ENCODE measurements at regions not wholly inside any gene's neighbourhood (a gene's known extent, or its start where the extent isn't known, plus 50 kb on each side); places are given as distances from the start of the nearest gene placed in this dataset.

GRCh38 chr4:43457866-43458265 lies 565.4 kb downstream of the GRXCR1 start:
- H3K9me3 ChIP-seq: no peaks in the 10 kb centered on the region
- intact Hi-C loops (cut with DNase I; ENCODE audit: low total_unique reads): no loop called here
- H3K4me1 ChIP-seq: no peaks in the 10 kb centered on the region
- no peak for DNase-seq
- no peaks in the 10 kb centered on the region for H3K36me3 ChIP-seq (ENCODE audit: low read depth, missing control alignments)
- 88 to 90% methylated on average over 2 of the region's 2 CpGs for WGBS, 2 donors
- H3K4me3 ChIP-seq: no peak overlapping the region
- TF ChIP-seq CTCF (IDR thresholded peaks at IDR 0.05): no peak
- TF ChIP-seq POLR2A (IDR thresholded peaks at IDR 0.05): no peak
- H3K27me3 ChIP-seq: no peaks in the 10 kb centered on the region
- no peak overlapping the region for H3K27ac ChIP-seq

GRCh38 chr4:43458293-43458692 lies 565.8 kb downstream of the GRXCR1 start:
- intact Hi-C loops (cut with DNase I; ENCODE audit: low total_unique reads): no loop called here
- 88 to 97% methylated on average over 4 of the region's 4 CpGs for WGBS, 2 donors
- no peak for DNase-seq

DNA sequence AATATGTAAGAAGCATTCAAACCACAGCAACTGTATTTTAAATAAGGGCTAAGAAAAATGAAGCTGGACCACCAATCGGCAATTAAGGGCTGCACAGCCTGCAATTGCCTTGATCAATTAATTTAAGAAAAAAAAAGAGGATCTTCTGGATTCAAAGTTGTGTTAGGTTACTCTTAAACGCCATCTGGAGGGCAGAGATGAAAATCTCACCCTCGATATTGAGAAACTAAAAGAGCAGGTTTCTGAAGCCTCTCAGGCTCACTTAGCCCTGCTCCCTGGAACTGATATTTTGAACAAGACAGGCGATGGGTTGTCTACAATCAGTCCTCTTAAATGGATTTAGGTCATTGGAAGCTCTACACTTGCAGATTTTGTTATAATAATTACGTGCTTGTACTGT lies 579.4 kb downstream of the GRXCR1 start:
- DNase-seq: no peak
- Histone ChIP-seq H3K36me3 (ENCODE audit: low read depth, missing control alignments) (no peaks in the 10 kb centered on the region), H3K27ac (no peak overlapping the region), H3K4me1 (no peaks in the 10 kb centered on the region), H3K27me3 (no peaks in the 10 kb centered on the region), H3K4me3 (no peak overlapping the region), H3K9me3 (no peaks in the 10 kb centered on the region)
- 79 to 80% methylated on average over 5 of the region's 5 CpGs for WGBS, 2 donors
- TF ChIP-seq POLR2A (IDR thresholded peaks at IDR 0.05) (no peak), CTCF (IDR thresholded peaks at IDR 0.05) (no peak)
- intact Hi-C loops (cut with DNase I; ENCODE audit: low total_unique reads): no loop called here

More at GRCh38 chr4:43458293-43458692, 565.8 kb downstream of the GRXCR1 start:
- TF ChIP-seq CTCF (IDR thresholded peaks at IDR 0.05) (no peak), POLR2A (IDR thresholded peaks at IDR 0.05) (no peak)
- H3K9me3 ChIP-seq: no peaks in the 10 kb centered on the region
- H3K4me3 ChIP-seq: no peak overlapping the region
- H3K27ac ChIP-seq: no peak overlapping the region
- no peaks in the 10 kb centered on the region for H3K36me3 ChIP-seq (ENCODE audit: low read depth, missing control alignments)
- H3K27me3 ChIP-seq: no peaks in the 10 kb centered on the region
- H3K4me1 ChIP-seq: no peaks in the 10 kb centered on the region

GRCh38 chr4:43481526-43481925 lies 589.0 kb downstream of the GRXCR1 start:
- H3K4me3 ChIP-seq: no peak overlapping the region
- intact Hi-C loops (cut with DNase I; ENCODE audit: low total_unique reads): no loop called here
- no peaks in the 10 kb centered on the region for H3K9me3 ChIP-seq
- no peaks in the 10 kb centered on the region for H3K4me1 ChIP-seq
- H3K27ac ChIP-seq: no peak overlapping the region
- no peaks in the 10 kb centered on the region for H3K36me3 ChIP-seq (ENCODE audit: low read depth, missing control alignments)
- no peak for TF ChIP-seq POLR2A (IDR thresholded peaks at IDR 0.05)
- TF ChIP-seq CTCF (IDR thresholded peaks at IDR 0.05): no peak
- WGBS, 2 donors: 61 to 80% methylated on average over 1 of the region's 1 CpG
- DNase-seq: no peak
- no peaks in the 10 kb centered on the region for H3K27me3 ChIP-seq

GRCh38 chr4:43485196-43485595 lies 592.7 kb downstream of the GRXCR1 start:
- no peak overlapping the region for H3K4me3 ChIP-seq
- H3K36me3 ChIP-seq (ENCODE audit: low read depth, missing control alignments): no peaks in the 10 kb centered on the region
- intact Hi-C loops (cut with DNase I; ENCODE audit: low total_unique reads): no loop called here
- TF ChIP-seq POLR2A (IDR thresholded peaks at IDR 0.05) (no peak), CTCF (IDR thresholded peaks at IDR 0.05) (no peak)
- DNase-seq: no peak
- H3K27me3 ChIP-seq: no peaks in the 10 kb centered on the region
- H3K9me3 ChIP-seq: no peaks in the 10 kb centered on the region
- WGBS, 2 donors: 53 to 55% methylated on average over 4 of the region's 4 CpGs
- H3K4me1 ChIP-seq: no peaks in the 10 kb centered on the region
- H3K27ac ChIP-seq: no peak overlapping the region
